ENCODE measurements at regions not wholly inside any gene's neighbourhood (a gene's known extent, or its start where the extent isn't known, plus 50 kb on each side); places are given as distances from the start of the nearest gene placed in this dataset.

- DNase-seq: no peak
Measured at GRCh38 chr9:117480729-117481128, 65.9 kb upstream of the ASTN2 start.

- no peak for DNase-seq
Measured at GRCh38 chr9:117480253-117480652, 65.4 kb upstream of the ASTN2 start.

GRCh38 chr9:117473293-117473692, 58.4 kb upstream of the ASTN2 start:
- DNase-seq: no peak

GRCh38 chr9:117470902-117471301, 56.0 kb upstream of the ASTN2 start:
- DNase-seq: no peak

- DNase-seq: no peak
Measured at GRCh38 chr9:117470455-117470854, 55.6 kb upstream of the ASTN2 start.

GRCh38 chr9:117466111-117466510, 51.3 kb upstream of the ASTN2 start:
- no peak for DNase-seq

GRCh38 chr9:117465706-117466105, 50.8 kb upstream of the ASTN2 start:
- no peak for DNase-seq

- no peak for DNase-seq
Measured at GRCh38 chr9:117464941-117465616, 50.2 kb upstream of the ASTN2 start.
